ENCODE measurements at regions not wholly inside any gene's neighbourhood (a gene's known extent, or its start where the extent isn't known, plus 50 kb on each side); places are given as distances from the start of the nearest gene placed in this dataset.

DNA sequence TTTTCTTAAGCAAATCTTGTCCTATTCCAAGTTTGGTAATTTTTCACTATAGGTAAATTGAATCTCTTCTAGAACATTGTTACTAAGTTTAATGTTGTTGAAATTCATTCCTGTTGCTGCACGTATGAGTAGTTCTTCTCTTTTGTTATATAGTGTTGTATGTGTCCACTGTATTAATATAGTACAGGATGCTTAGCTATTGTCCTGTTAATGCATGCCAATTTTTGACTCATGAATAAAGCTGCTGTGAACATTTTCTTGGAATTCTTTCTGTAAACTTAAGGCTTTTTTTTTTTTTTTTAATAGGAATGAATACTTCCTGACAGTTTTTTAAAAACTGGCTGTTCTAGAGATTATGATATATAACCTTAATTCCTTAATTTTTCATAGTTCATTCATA is 326.9 kb downstream of the SLC4A3 start:
- DNase-seq (ENCODE audit: low spot score) = no peak

DNA sequence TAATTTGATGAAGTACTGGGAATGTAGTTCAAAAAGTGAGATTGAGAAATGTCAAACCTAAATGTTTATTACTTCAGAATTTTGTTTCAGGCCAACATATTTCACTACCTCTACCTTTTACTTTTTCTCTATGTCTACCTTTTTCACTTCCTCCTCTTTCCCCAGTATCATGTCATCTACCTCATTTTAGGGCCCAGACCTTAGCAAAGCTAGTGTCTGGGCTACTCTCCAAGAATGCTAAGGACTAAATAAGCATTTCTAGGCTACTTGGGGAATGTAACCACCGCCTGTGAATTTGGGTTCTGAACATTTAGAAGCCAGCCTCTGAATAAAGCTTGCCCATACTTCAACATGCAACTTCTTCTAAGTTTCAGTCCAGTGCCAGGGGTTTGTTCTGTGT is 330.4 kb downstream of the SLC4A3 start:
- no peak for DNase-seq (ENCODE audit: low spot score)

DNA sequence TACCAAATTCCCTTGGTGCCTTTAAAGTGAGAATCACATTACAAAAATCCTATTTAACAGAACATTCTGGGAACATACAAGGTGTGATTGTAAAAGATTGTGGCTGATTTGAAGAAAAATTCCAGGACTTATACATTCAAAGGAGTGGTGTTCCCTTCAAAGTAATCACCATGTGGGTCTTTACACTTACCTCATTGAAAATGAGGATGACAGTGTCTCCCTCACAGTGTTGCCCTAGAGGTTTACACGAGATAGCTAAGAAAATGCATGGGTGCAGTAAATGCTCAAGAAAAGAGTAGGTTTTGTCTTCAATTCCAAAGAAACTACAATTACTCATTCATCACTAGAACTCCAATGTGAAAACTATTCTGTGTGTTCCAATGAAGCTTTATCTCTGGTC is 331.5 kb downstream of the SLC4A3 start:
- no peak for DNase-seq (ENCODE audit: low spot score)

DNA sequence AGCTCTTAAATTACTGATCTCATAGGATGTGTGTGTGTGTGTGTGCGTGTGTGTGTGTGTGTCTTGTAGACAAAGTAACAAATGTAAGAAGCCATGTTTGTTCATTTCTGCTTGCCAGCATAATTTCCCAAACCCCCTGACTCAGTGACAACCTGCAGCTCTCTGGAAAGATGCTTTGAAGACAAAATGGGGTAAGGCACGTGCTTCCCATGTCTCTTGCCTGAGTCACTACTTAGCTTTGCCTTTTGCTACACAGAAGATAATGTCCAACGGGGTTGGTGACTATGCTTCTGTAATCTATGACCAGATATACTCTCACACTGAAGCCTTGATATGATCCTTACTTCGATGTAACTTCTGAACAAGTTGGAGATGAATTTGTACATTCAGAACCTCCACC is 332.0 kb downstream of the SLC4A3 start:
- no peak for DNase-seq (ENCODE audit: low spot score)

DNA sequence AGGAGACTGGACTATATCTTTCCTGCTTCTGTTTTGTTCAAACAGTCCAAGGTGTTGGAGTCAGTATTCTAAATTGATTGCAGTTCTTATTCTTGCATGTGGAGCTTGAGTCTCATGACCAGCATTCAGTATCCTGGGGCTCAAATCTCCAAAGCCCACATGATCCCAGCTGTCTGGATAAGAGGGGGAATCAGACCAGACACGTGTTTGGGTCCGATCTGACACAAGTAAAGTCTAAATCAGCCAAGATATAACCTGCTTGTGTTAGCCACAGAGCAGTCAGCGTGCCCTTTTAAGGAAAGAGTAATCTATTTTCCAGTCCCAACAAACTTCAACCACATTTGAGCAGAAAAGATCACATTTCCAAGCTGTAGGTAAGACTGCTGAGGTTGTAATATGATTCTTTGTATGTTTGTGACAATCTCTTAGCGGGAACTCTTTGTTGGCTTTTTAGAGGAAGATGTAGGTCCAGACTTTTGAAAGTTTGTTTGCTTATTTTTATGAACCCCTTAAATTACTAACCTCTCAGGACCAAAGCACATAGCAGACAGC is 334.6 kb downstream of the SLC4A3 start:
- no peak for DNase-seq (ENCODE audit: low spot score)

DNA sequence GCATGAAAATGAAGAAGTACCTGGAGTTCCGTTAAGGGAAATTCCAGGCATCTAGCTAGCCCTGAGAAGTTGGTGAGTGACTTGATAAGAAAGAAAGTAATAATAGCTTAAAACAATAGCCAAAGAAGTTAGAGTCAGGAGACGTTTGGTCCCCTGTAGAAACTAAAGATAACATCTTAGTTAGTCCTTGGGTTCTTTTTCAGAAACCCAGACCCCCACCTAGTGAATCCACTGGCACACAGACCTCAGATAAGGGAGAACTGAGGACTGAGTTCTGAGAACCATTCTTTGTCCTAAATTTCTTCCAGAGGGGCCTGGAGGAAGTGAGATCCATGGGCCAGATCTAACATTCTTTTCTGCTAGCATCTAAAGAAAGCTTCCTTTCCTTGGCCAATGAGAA is 335.4 kb downstream of the SLC4A3 start:
- no peak for DNase-seq (ENCODE audit: low spot score)

DNA sequence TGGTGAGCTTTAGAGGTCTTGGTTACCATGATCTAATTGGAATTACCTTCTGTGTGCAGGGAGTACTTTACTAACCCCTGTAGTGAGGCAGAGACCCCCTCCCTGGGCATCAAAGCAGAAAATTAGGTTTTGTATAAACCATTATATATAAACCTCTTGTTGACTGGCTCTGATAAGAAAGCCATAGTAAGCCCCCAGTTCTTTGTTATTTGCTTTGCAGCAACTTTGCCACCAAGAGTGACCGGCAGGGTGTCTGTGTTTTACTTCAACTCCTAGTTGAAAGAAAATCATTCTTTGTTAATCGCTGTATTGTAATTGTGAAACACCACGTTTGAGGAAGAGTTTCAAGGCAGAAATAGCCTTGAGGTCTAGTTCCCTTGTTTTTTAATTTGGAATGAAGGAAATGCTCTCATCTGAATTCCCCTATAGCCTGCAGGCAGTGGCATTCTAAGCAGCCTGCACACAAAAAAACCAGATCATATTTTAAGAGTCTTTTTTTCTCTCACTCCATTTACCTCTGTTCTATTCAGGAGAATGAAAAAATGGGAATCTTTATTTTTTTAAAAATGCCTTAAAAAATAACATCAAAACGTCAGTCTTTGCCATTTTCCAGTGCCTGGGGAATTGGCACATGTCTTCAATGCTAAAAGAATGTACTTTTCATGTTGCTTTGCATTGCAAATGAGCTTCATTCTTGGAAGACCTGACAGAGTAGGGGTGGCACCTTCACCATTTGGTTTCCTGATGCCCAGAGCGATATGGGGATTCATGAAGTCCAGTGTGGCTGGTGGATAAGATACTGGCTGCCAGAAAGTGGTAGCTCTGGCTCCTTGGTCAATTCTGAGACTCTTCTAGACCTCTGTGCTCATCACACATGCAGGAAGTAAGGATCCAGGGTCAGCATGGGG is 338.1 kb downstream of the SLC4A3 start:
- DNase-seq (ENCODE audit: low spot score) = no peak

DNA sequence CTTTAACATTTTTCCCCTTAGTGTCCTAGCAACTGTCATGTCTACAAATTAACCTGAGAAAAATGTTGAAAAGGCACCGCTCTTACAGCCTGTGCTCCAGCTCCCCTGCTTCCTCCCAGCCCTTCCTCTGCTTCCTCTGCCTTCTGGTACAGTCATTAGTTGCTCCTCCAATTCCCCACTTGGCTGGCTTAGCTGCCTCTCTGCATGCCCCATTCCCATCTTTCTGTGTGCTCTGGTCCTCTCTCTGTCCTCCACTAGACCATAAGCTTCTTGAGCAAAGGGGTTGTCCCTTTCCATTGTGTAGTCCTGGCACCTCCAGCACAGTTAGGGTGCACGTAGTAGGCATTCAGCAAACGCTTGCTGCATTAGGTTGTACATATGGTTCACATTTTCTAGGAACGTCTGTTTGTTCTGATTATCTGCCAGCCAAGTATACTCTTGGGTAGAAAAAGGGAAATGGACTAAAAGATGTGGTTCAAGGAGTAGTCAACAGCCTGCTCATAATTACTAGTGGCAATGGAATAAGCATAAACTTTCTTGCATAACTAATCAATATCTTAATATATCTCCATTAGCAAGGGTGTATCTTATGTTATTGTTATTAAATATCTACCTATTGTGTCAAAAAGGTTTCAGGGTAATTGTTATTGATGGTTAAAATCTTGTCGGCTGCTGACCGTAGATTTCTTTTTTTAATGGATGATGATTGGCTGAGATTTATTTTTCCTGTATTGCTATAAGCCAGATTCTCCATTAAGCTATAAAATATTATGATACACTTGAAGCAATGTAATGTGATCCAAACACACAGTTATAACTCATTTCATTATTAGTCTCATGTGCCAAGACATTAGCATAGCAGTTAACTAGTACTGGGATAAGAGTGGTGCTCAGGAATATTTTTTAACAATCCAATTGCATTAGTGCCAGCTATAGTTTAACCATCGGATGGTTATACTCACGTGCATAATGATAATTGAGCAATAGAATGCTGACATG is 340.1 kb downstream of the SLC4A3 start:
- DNase-seq (ENCODE audit: low spot score) = no peak

DNA sequence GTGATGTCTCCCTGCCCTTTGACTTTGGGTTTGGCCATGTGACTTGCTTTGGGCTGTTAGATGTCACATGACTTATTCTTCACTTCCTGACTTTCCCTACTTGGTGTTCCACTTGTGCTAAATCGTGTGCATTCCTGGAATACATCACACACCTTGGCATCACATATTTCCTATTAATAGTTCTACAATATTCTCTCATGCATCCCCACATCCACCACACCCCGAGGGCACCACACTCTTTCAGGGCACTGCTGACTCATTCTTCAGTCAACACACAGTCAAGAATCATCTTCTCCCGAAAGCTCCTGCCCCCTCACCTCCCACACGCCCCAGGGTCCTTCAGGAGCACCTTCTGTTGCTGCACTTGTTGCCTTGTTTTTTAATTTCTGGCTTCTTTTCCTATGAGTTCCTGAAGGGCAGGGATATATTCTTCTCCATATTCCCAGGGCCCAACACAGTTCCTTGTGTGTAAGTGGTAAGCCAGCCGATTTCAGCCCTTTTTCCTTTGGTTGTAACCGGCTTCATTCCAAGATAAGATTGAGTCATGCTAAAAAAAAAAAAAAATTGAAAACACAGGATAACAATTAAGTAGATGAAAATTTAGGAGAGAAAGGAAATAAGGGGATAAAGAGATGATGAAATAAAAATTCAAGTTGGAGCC is 341.4 kb downstream of the SLC4A3 start:
- no peak for DNase-seq (ENCODE audit: low spot score)

DNA sequence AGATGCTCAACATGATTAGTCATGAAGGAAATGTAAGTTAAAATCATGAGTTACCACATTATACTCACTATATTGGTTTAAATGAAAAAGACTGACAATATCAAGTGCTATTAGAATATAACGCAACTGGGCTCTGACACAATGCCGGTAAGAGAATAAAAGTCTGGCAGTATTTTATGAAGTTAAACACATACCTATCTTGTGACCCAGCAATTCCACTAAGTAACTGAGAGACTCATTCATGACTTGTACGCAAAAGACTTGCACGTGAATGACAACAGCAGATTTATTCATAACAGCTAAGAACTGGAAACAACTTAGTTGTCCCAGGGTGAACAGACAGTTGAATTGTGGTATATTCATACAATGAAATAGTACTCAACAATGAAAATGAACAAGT is 342.1 kb downstream of the SLC4A3 start:
- no peak for DNase-seq (ENCODE audit: low spot score)

DNA sequence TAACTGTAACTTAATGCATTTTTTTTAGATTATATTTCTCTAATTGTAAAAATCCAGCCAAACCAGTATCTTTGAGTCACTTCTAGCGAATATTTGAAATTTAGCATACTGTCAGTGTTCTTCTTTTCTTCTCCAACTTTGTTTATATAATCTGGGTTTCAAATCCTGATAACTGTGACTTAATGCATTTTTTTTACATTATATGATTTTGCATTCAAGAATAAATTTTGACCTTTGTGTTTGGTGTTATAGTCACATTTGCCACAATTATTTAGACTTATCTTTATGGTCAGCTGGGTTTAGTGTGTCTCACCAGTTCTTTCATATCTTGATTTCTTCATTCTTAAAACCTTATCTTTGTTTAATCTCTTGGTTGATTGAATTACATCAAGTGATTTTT is 345.7 kb downstream of the SLC4A3 start:
- no peak for DNase-seq (ENCODE audit: low spot score)

DNA sequence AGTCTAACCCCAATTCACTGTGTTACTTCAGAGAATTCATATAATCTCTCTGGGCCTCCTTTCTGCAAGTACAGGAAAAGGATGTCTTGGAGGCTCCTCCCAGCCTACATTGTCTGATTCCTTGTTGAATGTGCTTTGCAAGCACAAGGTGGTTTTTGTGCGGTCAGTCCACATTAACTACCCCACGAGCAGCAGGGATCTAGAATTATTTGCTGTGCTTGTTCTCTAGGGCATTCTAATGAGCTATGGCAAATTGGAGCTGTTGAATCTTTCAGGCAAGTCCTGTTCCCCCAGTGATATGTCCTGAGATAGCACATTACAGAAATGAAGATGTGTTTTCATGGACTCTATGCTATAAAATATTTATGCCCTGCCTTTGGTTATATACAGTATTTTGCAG is 349.4 kb downstream of the SLC4A3 start:
- DNase-seq (ENCODE audit: low spot score) = no peak

DNA sequence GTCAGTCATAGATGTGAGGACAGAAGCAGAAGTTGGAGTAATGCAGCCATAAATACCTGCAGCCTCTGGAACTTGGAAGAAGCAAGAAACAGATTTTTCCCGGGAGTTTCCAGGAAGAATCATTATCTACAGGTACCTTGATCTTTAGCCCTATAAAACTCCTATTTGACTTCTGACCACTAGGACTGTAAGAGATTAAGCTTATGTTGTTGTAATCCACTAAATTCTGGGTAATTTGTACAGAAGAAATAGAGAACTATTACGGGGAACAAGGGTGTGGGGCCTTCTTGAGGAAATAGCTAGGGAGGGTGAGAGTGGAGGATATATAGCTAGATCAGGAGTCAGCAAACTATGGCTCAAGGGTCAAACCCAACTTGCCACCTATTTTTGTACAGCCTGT is 353.2 kb downstream of the SLC4A3 start:
- DNase-seq (ENCODE audit: low spot score) = no peak

DNA sequence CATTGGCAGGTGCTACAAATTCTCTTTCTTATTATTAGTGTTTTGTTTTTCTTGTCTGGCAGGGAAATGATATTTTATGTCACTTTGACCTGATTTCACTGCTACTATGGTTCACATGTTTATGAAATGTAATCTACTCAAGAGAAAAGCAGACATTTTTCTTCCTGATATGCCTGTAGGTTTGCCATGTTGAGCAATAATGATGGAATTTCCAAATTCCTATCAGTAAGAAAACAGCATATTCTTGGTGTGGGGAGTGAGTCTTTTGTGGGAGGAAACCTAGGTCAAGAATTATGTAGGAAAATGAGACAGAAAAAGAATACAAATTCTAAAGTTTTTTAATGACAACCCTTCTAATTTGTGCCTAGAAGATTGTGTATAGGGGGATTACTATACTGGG is 356.4 kb downstream of the SLC4A3 start:
- no peak for DNase-seq (ENCODE audit: low spot score)

DNA sequence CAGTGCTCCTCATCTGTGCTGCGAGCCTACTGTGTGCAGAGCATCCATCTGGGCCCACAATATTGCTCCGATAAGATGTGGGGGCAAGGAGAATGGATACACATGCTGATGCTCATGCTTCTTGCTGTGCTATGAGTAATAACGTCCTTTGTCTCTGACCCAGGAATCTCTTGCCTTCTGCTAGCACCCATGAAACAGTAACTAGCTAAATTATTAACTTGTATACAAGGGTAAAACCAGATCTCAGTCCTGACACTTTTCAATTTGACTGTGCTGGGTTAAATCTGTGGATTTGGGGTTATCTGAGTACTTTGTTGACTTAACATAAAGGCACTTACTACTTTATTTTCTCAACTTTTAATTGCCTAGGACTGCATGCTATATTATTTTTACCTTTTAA is 357.6 kb downstream of the SLC4A3 start:
- no peak for DNase-seq (ENCODE audit: low spot score)

DNA sequence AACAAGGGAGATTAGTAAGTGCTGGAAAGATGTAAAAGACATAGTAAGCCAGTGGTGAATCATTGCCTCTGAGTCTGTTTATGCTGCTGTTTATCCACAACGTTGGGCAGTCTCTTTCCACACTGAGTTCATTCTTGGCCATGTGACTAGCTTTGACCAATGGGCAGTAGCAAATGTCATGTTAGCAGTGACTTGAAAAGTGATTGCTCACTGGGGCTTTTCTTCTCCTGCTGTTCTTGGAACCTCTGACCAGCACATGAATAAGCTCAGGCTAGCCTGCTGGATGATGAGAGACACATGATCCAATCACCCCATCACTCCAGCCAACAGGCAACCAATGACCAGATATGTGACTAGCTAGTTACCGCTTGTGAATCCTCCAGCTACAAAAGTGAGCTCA is 360.4 kb downstream of the SLC4A3 start:
- no peak for DNase-seq (ENCODE audit: low spot score)

DNA sequence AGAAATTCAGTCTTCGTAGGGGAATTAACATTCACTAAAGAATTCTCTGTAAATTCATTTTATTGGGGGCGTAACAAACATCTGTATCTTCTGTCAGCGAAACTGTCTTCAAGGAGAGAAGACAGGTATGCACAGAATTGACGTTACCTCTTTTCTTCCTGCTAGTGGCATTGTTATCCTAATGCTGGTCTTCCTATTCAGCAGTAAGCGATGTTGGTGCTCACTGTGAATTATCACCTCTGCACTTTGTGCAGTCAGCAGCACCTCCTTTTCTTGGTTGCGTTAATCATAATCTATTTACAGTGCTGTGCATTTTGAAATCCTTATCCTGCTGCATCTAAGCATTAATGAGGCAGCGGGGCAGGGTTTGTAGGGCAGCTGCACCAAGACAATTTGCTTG is 362.3 kb downstream of the SLC4A3 start:
- DNase-seq (ENCODE audit: low spot score) = no peak

DNA sequence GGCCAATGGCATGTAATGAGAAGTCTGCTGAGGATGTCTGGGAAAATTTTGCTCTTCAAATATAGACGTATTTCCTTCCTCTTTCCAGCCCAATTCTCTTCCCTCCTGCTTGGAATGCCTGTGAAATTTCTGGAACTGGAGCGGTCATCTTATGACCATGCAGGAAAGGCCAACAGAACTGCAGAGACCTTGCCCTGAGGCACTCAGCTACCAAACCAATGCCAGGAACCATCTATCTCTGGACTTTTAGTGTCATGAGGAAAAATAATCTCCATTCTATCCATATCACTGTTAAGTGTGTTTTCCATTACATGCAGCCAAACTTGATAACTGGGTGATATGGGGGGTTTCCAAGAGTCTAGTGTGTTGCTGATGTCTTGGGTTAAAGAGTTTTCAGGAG is 363.7 kb downstream of the SLC4A3 start:
- DNase-seq (ENCODE audit: low spot score) = no peak

DNA sequence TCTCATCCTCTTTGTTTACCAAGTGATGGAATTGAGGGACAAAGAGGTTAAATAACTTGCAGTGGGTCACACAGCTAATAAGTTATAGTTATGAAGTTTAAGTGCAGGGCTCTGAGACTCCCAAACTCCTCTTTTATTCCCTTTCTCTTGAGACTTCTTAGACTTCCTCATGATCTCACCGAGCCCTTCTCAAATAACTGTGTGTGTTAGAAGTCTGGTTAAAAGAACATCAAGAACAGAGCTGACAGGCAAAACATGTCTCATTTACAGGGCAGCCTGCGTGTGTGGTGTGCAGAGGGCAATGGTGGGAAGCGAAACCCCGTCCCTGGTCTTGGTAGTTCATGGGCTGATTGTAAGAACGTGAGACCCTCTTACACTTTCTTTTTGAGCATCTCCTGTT is 368.0 kb downstream of the SLC4A3 start:
- DNase-seq (ENCODE audit: low spot score) = no peak

DNA sequence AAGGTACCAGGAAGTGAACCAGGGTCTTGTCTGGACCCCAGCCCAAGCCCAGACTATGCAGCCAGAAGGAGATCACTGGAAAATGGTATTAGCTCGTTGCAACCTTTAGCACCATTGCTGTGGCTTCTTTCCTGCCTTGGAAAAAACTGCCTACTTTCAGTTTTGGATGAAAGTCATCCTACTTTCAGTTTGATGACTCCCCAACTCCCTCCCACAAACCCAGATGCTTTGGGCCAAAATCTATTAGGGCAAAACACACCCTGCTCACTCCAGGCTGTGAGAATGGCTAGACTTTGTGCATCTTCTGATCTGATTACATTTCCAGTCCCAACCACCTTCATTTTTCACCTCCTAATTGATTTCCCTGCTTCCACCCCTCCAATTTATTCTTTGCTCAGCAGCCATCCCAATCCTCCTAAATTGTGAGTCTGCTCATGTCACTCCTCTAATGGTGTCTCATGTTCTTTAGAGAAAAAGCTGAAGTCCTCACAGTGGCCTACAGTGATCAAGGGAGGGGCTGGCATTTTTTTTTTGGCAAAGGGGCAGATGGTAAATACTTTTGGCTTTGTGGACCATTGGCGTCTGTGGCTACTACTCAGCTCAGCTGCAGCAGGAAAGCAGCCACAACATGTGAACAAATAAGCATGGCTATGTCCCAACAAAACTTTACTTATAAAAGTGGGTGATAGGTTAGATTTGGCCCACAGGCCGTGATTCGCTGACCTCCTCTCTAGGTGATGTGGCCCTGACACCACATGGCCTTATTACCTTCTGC is 368.7 kb downstream of the SLC4A3 start:
- no peak for DNase-seq (ENCODE audit: low spot score)

DNA sequence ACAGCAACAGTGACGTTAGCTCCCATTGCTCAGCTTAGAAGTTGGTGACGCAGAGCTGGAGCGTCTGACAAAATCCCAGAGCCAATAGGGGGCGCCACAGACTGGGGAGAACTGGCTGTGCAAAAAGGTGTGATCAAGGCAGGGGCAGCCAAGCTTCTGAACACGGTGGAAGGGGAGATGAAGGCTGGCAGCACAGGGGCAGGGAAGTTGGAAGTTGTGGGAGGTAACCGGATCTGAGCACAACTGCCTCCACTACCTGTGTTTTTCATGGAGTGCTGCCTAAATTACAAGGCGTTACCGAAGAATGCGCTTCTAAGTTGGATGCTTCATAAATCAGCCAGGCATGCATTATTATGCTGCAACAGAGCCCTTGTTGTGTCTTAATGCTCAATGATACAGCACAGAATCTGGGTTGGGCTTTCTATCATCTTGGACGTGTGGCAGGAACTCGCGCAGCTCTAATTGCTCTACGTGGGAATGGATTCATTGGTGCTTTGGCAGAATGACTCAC is 370.0 kb downstream of the SLC4A3 start:
- DNase-seq (ENCODE audit: low spot score) = no peak

All from ureter (tissue), 1 donor.